ENCODE measurements at regions not wholly inside any gene's neighbourhood (a gene's known extent, or its start where the extent isn't known, plus 50 kb on each side); places are given as distances from the start of the nearest gene placed in this dataset.

GRCh38 chr3:66629982-66630368 lies 129.2 kb upstream of the LRIG1 start:
- no peak overlapping the region for H3K4me3 ChIP-seq
- no peak for TF ChIP-seq POLR2A (IDR thresholded peaks at IDR 0.05)
- no peak for TF ChIP-seq POLR2AphosphoS5 (IDR thresholded peaks at IDR 0.05; ENCODE audit: insufficient read depth in 1 of 2, low read depth in 1 of 2)
- TF ChIP-seq CTCF (IDR thresholded peaks at IDR 0.05): no peak
- DNase-seq (ENCODE audit: extremely low spot score in 2 of 2): no peak
- H3K36me3 ChIP-seq: no peaks in the 10 kb centered on the region
- no peaks in the 10 kb centered on the region for H3K9me3 ChIP-seq
- H3K27me3 ChIP-seq: no peaks in the 10 kb centered on the region
- no peak overlapping the region for H3K27ac ChIP-seq
- H3K4me1 ChIP-seq: no peaks in the 10 kb centered on the region
- intact Hi-C loops (cut with DNase I): no loop called here

GRCh38 chr3:66633402-66634381 lies 132.9 kb upstream of the LRIG1 start:
- intact Hi-C loops (cut with DNase I): no loop called here
- no peaks in the 10 kb centered on the region for H3K9me3 ChIP-seq
- no peak for TF ChIP-seq POLR2AphosphoS5 (IDR thresholded peaks at IDR 0.05; ENCODE audit: insufficient read depth in 1 of 2, low read depth in 1 of 2)
- TF ChIP-seq CTCF (IDR thresholded peaks at IDR 0.05): no peak
- no peak for TF ChIP-seq POLR2A (IDR thresholded peaks at IDR 0.05)

GRCh38 chr3:66638717-66639116 lies 137.9 kb upstream of the LRIG1 start:
- Histone ChIP-seq H3K27me3 (no peaks in the 10 kb centered on the region), H3K4me3 (no peak overlapping the region), H3K36me3 (no peaks in the 10 kb centered on the region), H3K4me1 (no peaks in the 10 kb centered on the region), H3K27ac (no peak overlapping the region), H3K9me3 (no peaks in the 10 kb centered on the region)
- intact Hi-C loops (cut with DNase I): no loop called here
- TF ChIP-seq POLR2AphosphoS5 (IDR thresholded peaks at IDR 0.05; ENCODE audit: insufficient read depth in 1 of 2, low read depth in 1 of 2) (no peak), POLR2A (IDR thresholded peaks at IDR 0.05) (no peak), CTCF (IDR thresholded peaks at IDR 0.05) (no peak)
- DNase-seq (ENCODE audit: extremely low spot score in 2 of 2): no peak

More at GRCh38 chr3:66633402-66634381, 132.9 kb upstream of the LRIG1 start:
- Histone ChIP-seq H3K27ac (no peak overlapping the region), H3K4me3 (no peak overlapping the region), H3K4me1 (no peaks in the 10 kb centered on the region), H3K27me3 (no peaks in the 10 kb centered on the region), H3K36me3 (no peaks in the 10 kb centered on the region)
- no peak for DNase-seq (ENCODE audit: extremely low spot score in 2 of 2)

GRCh38 chr3:66639809-66640356 lies 139.1 kb upstream of the LRIG1 start:
- TF ChIP-seq CTCF (IDR thresholded peaks at IDR 0.05): no peak
- H3K9me3 ChIP-seq: no peaks in the 10 kb centered on the region
- no peaks in the 10 kb centered on the region for H3K27me3 ChIP-seq
- H3K4me3 ChIP-seq: no peak overlapping the region
- intact Hi-C loops (cut with DNase I): no loop called here
- H3K36me3 ChIP-seq: no peaks in the 10 kb centered on the region
- DNase-seq (ENCODE audit: extremely low spot score in 2 of 2): no peak
- no peaks in the 10 kb centered on the region for H3K4me1 ChIP-seq
- H3K27ac ChIP-seq: no peak overlapping the region

- H3K9me3 ChIP-seq: no peaks in the 10 kb centered on the region
- H3K4me3 ChIP-seq: no peak overlapping the region
- no peaks in the 10 kb centered on the region for H3K4me1 ChIP-seq
- H3K27me3 ChIP-seq: no peaks in the 10 kb centered on the region
- intact Hi-C loops (cut with DNase I): no loop called here
- no peak for DNase-seq (ENCODE audit: extremely low spot score in 2 of 2)
- no peaks in the 10 kb centered on the region for H3K36me3 ChIP-seq
- TF ChIP-seq CTCF (IDR thresholded peaks at IDR 0.05) (no peak), POLR2A (IDR thresholded peaks at IDR 0.05) (no peak), POLR2AphosphoS5 (IDR thresholded peaks at IDR 0.05; ENCODE audit: insufficient read depth in 1 of 2, low read depth in 1 of 2) (no peak)
- no peak overlapping the region for H3K27ac ChIP-seq
These were observed 141.2 kb upstream of the LRIG1 start for GRCh38 chr3:66642019-66642418.
